ENCODE measurements at regions not wholly inside any gene's neighbourhood (a gene's known extent, or its start where the extent isn't known, plus 50 kb on each side); places are given as distances from the start of the nearest gene placed in this dataset.
A peak's percentile ranks its signal among the peaks of the same experiment; 100 is the strongest.

GRCh38 chr14:100415226-100415625 lies 92.1 kb downstream of the SLC25A47 start:
- Mint-ChIP-seq H3K9me3 (peaks cover 4% of the 10 kb centered on the region), H3K27me3 (ENCODE audit: low read depth) (peaks cover 2% of the 10 kb centered on the region), H3K27ac (no peak overlapping the region), H3K36me3 (peaks cover 2% of the 10 kb centered on the region), H3K4me3 (no peak overlapping the region), H3K4me1 (peaks cover 6% of the 10 kb centered on the region)
- DNase-seq (ENCODE audit: low spot score in 2 of 2, unreplicated experiment in 2 of 2): no peak
- TF ChIP-seq, protein P1, sequence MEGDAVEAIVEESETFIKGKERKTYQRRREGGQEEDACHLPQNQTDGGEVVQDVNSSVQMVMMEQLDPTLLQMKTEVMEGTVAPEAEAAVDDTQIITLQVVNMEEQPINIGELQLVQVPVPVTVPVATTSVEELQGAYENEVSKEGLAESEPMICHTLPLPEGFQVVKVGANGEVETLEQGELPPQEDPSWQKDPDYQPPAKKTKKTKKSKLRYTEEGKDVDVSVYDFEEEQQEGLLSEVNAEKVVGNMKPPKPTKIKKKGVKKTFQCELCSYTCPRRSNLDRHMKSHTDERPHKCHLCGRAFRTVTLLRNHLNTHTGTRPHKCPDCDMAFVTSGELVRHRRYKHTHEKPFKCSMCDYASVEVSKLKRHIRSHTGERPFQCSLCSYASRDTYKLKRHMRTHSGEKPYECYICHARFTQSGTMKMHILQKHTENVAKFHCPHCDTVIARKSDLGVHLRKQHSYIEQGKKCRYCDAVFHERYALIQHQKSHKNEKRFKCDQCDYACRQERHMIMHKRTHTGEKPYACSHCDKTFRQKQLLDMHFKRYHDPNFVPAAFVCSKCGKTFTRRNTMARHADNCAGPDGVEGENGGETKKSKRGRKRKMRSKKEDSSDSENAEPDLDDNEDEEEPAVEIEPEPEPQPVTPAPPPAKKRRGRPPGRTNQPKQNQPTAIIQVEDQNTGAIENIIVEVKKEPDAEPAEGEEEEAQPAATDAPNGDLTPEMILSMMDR (IDR thresholded peaks at IDR 0.05; ENCODE audit: unreplicated experiment): no peak

- peaks cover 2% of the 10 kb centered on the region for H3K36me3 Mint-ChIP-seq
- H3K9me3 Mint-ChIP-seq: peaks cover 4% of the 10 kb centered on the region
- no peak overlapping the region for H3K4me3 Mint-ChIP-seq
- TF ChIP-seq, protein P1 (IDR thresholded peaks at IDR 0.05; ENCODE audit: unreplicated experiment): no peak
- no peak overlapping the region for H3K27ac Mint-ChIP-seq
- no peaks in the 10 kb centered on the region for H3K27me3 Mint-ChIP-seq (ENCODE audit: low read depth)
- H3K4me1 Mint-ChIP-seq: peaks cover 3% of the 10 kb centered on the region
- no peak for DNase-seq (ENCODE audit: low spot score in 2 of 2, unreplicated experiment in 2 of 2)
Observed at GRCh38 chr14:100416081-100416680, 93.0 kb downstream of the SLC25A47 start.

GRCh38 chr14:100416921-100417860 lies 94.1 kb downstream of the SLC25A47 start:
- Mint-ChIP-seq H3K27ac (no peak overlapping the region), H3K9me3 (peaks cover 4% of the 10 kb centered on the region)

DNA sequence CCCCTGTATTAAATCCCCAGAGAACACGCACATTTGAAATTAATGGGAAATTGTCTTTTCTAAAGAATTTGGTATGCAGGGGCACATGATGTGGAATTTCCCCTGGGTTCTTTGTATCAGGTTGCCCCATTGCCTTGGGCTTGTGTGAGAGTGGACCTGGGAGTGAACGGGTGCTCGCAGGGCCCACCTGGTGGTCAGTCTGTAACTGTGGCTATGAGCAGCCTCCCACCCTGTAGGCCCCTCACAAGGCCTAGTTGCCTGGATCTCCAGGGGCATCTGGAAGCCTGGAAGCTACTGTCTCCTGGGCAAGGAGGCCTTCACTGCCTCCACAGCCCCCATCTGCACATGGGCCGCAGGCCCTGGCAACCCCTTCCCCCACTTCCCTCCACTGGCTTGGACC lies 96.7 kb downstream of the SLC25A47 start:
- Mint-ChIP-seq H3K9me3 (peaks cover 4% of the 10 kb centered on the region), H3K4me1 (peaks cover 10% of the 10 kb centered on the region), H3K4me3 (no peak overlapping the region), H3K27me3 (ENCODE audit: low read depth) (no peaks in the 10 kb centered on the region), H3K27ac (no peak overlapping the region), H3K36me3 (peaks cover 2% of the 10 kb centered on the region)
- TF ChIP-seq, protein P1 (IDR thresholded peaks at IDR 0.05; ENCODE audit: unreplicated experiment): peak; percentile 28
- no peak for DNase-seq (ENCODE audit: low spot score in 2 of 2, unreplicated experiment in 2 of 2)

More at GRCh38 chr14:100416921-100417860, 94.1 kb downstream of the SLC25A47 start:
- Mint-ChIP-seq H3K36me3 (peaks cover 2% of the 10 kb centered on the region), H3K4me3 (no peak overlapping the region), H3K27me3 (ENCODE audit: low read depth) (no peaks in the 10 kb centered on the region), H3K4me1 (peaks cover 3% of the 10 kb centered on the region)
- TF ChIP-seq, protein P1 (IDR thresholded peaks at IDR 0.05; ENCODE audit: unreplicated experiment): peak; percentile 26
- peak in 1 of 2 experiments; percentile 60 for DNase-seq (ENCODE audit: low spot score in 2 of 2, unreplicated experiment in 2 of 2)

- no peak overlapping the region for H3K27ac Mint-ChIP-seq
- DNase-seq (ENCODE audit: low spot score in 2 of 2, unreplicated experiment in 2 of 2): no peak
- H3K9me3 Mint-ChIP-seq: peaks cover 4% of the 10 kb centered on the region
- no peaks in the 10 kb centered on the region for H3K27me3 Mint-ChIP-seq (ENCODE audit: low read depth)
- no peak overlapping the region for H3K4me3 Mint-ChIP-seq
- TF ChIP-seq, protein P1 (IDR thresholded peaks at IDR 0.05; ENCODE audit: unreplicated experiment): no peak
- peaks cover 2% of the 10 kb centered on the region for H3K36me3 Mint-ChIP-seq
- H3K4me1 Mint-ChIP-seq: peaks cover 13% of the 10 kb centered on the region
Observed at GRCh38 chr14:100421756-100422470, 98.8 kb downstream of the SLC25A47 start.
